H9 (cell line): ENCODE measurements at regions not wholly inside any gene's neighbourhood (a gene's known extent, or its start where the extent isn't known, plus 50 kb on each side); places are given as distances from the start of the nearest gene placed in this dataset.

Experiments used
- DNase-seq: peaks from one replicate; pipeline ENCODE4 v3.0.0-alpha.2; 2017
- H2AFZ ChIP-seq: one replicate; pipeline ENCODE4 v1.6.1; 2013; ENCODE audit warnings: mild to moderate bottlenecking, low read length, control low read depth, moderate library complexity
- H2AK5ac ChIP-seq: 2 replicates; pipeline ENCODE4 v1.6.1; 2013; ENCODE audit warnings: low read length, control low read depth, mixed read lengths; ENCODE audit not compliant: insufficient read length
- H2BK120ac ChIP-seq: one replicate; pipeline ENCODE4 v1.6.1; 2013; ENCODE audit warnings: low read depth, mild to moderate bottlenecking, low read length, control low read depth, inconsistent platforms; ENCODE audit not compliant: poor library complexity, severe bottlenecking
- H2BK12ac ChIP-seq: 2 replicates; pipeline ENCODE4 v1.6.1; 2013; ENCODE audit warnings: low read length, control low read depth, mixed read lengths, low read depth; ENCODE audit not compliant: insufficient read length
- H2BK15ac ChIP-seq: 2 replicates; pipeline ENCODE4 v1.6.1; 2013; ENCODE audit warnings: low read depth, low read length, control low read depth
- H2BK20ac ChIP-seq: one replicate; pipeline ENCODE4 v1.6.1; 2013; ENCODE audit warnings: low read depth, mild to moderate bottlenecking, low read length, control low read depth, inconsistent platforms; ENCODE audit not compliant: poor library complexity, severe bottlenecking
- H2BK5ac ChIP-seq: 2 replicates; pipeline ENCODE4 v1.6.1; 2013; ENCODE audit warnings: low read length, control low read depth, mixed read lengths; ENCODE audit not compliant: insufficient read length
- H3K14ac ChIP-seq: 2 replicates; pipeline ENCODE4 v1.6.1; 2013; ENCODE audit warnings: low read length, control low read depth; ENCODE audit not compliant: insufficient read depth
- H3K18ac ChIP-seq: 2 replicates; pipeline ENCODE4 v1.6.1; 2013; ENCODE audit warnings: low read depth, mild to moderate bottlenecking, mixed read lengths, low read length, control low read depth; ENCODE audit not compliant: insufficient read length
- H3K23ac ChIP-seq: 2 replicates; pipeline ENCODE4 v1.6.1; 2013; ENCODE audit warnings: low read length, control low read depth, mixed read lengths, low read depth; ENCODE audit not compliant: insufficient read length
- H3K23me2 ChIP-seq: 2 replicates; pipeline ENCODE4 v1.6.1; 2013; ENCODE audit warnings: low read depth, mild to moderate bottlenecking, mixed read lengths, low read length, control low read depth; ENCODE audit not compliant: insufficient read length, poor library complexity, severe bottlenecking
- H3K27ac ChIP-seq: 2 replicates; pipeline ENCODE4 v1.5.1; 2013; ENCODE audit warnings: low read length, control low read depth, mixed read lengths, low read depth; ENCODE audit not compliant: insufficient read length
- H3K27me3 ChIP-seq: 2 replicates; pipeline ENCODE4 v1.6.1; 2013; ENCODE audit warnings: low read length, control low read depth, inconsistent platforms; ENCODE audit not compliant: insufficient read depth
- H3K4ac ChIP-seq: 2 replicates; pipeline ENCODE4 v1.6.1; 2013; ENCODE audit warnings: low read depth, mild to moderate bottlenecking, control low read depth, inconsistent platforms, low read length, moderate library complexity
- H3K4me1 ChIP-seq: 2 replicates; pipeline ENCODE4 v1.6.1; 2013; ENCODE audit warnings: low read length, control low read depth, inconsistent platforms; ENCODE audit not compliant: insufficient read depth
- H3K4me2 ChIP-seq: 2 replicates; pipeline ENCODE4 v1.6.1; 2013; ENCODE audit warnings: low read length, control low read depth, mixed read lengths; ENCODE audit not compliant: insufficient read length, insufficient read depth
- H3K56ac ChIP-seq: 2 replicates; pipeline ENCODE4 v1.6.1; 2013; ENCODE audit warnings: low read depth, mild to moderate bottlenecking, mixed read lengths, low read length, control low read depth; ENCODE audit not compliant: insufficient read length
- H3K79me1 ChIP-seq: 2 replicates; pipeline ENCODE4 v1.6.1; 2013; ENCODE audit warnings: low read depth, mild to moderate bottlenecking, moderate library complexity, low read length, control low read depth, inconsistent platforms; ENCODE audit not compliant: insufficient read depth, poor library complexity, severe bottlenecking
- H3K79me2 ChIP-seq: 2 replicates; pipeline ENCODE4 v1.6.1; 2013; ENCODE audit warnings: low read length, control low read depth, inconsistent platforms; ENCODE audit not compliant: insufficient read depth
- H3K9ac ChIP-seq: 2 replicates; pipeline ENCODE4 v1.6.1; 2013; ENCODE audit warnings: low read length, control low read depth, mixed read lengths; ENCODE audit not compliant: insufficient read length; ENCODE audit errors: extremely low read depth
- H3K9me3 ChIP-seq: one replicate; pipeline ENCODE4 v1.6.1; 2013; ENCODE audit warnings: low read depth, low read length, inconsistent platforms; ENCODE audit not compliant: control insufficient read depth
- H3T11ph ChIP-seq: one replicate; pipeline ENCODE4 v1.6.1; 2013; ENCODE audit warnings: mild to moderate bottlenecking, low read length, control low read depth, inconsistent platforms
- H4K20me1 ChIP-seq: one replicate; pipeline ENCODE4 v1.6.1; 2013; ENCODE audit not compliant: control insufficient read depth, insufficient read length, insufficient read depth
- H4K5ac ChIP-seq: 2 replicates; pipeline ENCODE4 v1.6.1; 2013; ENCODE audit warnings: low read depth, mild to moderate bottlenecking, mixed read lengths, low read length, control low read depth; ENCODE audit not compliant: insufficient read length
- H4K8ac ChIP-seq: replicated peaks from 2 replicates; pipeline ENCODE4 v1.6.1; 2013; ENCODE audit warnings: low read length, control low read depth, mixed read lengths, low read depth; ENCODE audit not compliant: insufficient read length
- H4K91ac ChIP-seq: 2 replicates; pipeline ENCODE4 v1.6.1; 2013; ENCODE audit warnings: low read depth, mild to moderate bottlenecking, moderate library complexity, mixed read lengths, low read length, control low read depth; ENCODE audit not compliant: insufficient read length
- H3K27ac Mint-ChIP-seq, 3 experiments: 2 replicates in 2 of 3; 3 replicates in 1 of 3; pipeline ENCODE4 v1.8.0; 2020 to 2021; ENCODE audit warnings: mixed read lengths in 3 of 3, mild to moderate bottlenecking in 1 of 3, moderate library complexity in 1 of 3
- H3K27me3 Mint-ChIP-seq: 2 replicates; pipeline ENCODE4 v1.8.0; 2021; ENCODE audit warnings: low read depth, mild to moderate bottlenecking, moderate library complexity, mixed read lengths
- H3K36me3 Mint-ChIP-seq, 3 experiments: 2 replicates in 2 of 3; 3 replicates in 1 of 3; pipeline ENCODE4 v1.8.0; 2020 to 2021; ENCODE audit warnings: low read depth in 3 of 3, mixed read lengths in 3 of 3; ENCODE audit not compliant: insufficient read depth in 1 of 3
- H3K4me1 Mint-ChIP-seq, 2 experiments: 2 replicates each; pipeline ENCODE4 v1.8.0; 2020; ENCODE audit warnings: mixed read lengths in 2 of 2
- H3K4me3 Mint-ChIP-seq, 2 experiments: 2 replicates in 1 of 2; 3 replicates in 1 of 2; pipeline ENCODE4 v1.8.0; 2020 to 2021; ENCODE audit warnings: mild to moderate bottlenecking in 2 of 2, mixed read lengths in 2 of 2, moderate library complexity in 1 of 2
- H3K9me3 Mint-ChIP-seq, 2 experiments: 2 replicates in 1 of 2; 3 replicates in 1 of 2; pipeline ENCODE4 v1.8.0; 2020; ENCODE audit warnings: mild to moderate bottlenecking in 2 of 2, mixed read lengths in 2 of 2, moderate library complexity in 1 of 2
- WGBS: extraction: QIAGEN DNeasy Blood & Tissue Kit; methylation state at CpG from one replicate; pipeline ENCODE4 v1.1.7; 2013; ENCODE audit warnings: missing lambda C conversion rate, low lambda C conversion rate, mixed read lengths; ENCODE audit not compliant: insufficient read length; ENCODE audit errors: extremely low coverage; 5-methylcytosine and 5-hydroxymethylcytosine counted together
- TF ChIP-seq, protein P1 (sequence below): fragments of 200-600 bp; sonication (generic); conservative IDR thresholded peaks from 3 replicates; pipeline ENCODE4 v1.8.0; 2021; ENCODE audit warnings: antibody characterized with exemption, mild to moderate bottlenecking

DNA sequence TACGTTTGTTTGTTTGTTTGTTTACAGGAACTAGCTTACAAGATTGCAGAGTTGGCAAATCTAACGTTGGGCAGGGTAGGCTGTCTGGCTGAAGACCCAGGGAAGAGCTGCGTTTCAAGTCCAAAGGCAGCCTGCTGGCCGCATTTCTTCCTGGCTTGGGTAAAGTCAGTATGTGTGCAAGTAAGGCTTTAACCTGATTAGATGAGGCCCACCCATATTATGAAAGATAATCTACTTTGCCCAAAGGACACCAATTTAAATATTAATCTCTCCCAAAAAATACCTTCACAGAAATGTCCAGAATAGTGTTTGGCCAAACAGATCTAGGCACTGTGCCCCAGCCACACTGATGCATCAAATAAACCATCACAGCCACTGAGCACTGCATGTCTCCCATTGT lies 228.9 kb upstream of the HABP2 start:
- H3K27ac ChIP-seq: no peak overlapping the region
- no peak overlapping the region for H3K56ac ChIP-seq
- no peaks in the 10 kb centered on the region for H3K79me1 ChIP-seq
- DNase-seq: no peak
- TF ChIP-seq, protein P1, sequence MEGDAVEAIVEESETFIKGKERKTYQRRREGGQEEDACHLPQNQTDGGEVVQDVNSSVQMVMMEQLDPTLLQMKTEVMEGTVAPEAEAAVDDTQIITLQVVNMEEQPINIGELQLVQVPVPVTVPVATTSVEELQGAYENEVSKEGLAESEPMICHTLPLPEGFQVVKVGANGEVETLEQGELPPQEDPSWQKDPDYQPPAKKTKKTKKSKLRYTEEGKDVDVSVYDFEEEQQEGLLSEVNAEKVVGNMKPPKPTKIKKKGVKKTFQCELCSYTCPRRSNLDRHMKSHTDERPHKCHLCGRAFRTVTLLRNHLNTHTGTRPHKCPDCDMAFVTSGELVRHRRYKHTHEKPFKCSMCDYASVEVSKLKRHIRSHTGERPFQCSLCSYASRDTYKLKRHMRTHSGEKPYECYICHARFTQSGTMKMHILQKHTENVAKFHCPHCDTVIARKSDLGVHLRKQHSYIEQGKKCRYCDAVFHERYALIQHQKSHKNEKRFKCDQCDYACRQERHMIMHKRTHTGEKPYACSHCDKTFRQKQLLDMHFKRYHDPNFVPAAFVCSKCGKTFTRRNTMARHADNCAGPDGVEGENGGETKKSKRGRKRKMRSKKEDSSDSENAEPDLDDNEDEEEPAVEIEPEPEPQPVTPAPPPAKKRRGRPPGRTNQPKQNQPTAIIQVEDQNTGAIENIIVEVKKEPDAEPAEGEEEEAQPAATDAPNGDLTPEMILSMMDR: no peak
- no peak overlapping the region for H3K14ac ChIP-seq
- H3K27me3 ChIP-seq: no peaks in the 10 kb centered on the region; the same call in 1 of the 2 replicates
- H2AK5ac ChIP-seq: no peak overlapping the region
- no peak overlapping the region for H2BK20ac ChIP-seq
- H3T11ph ChIP-seq: no peak overlapping the region
- no peaks in the 10 kb centered on the region for H3K23me2 ChIP-seq
- H3K27ac Mint-ChIP-seq: no peak overlapping the region
- no peak overlapping the region for H3K4me2 ChIP-seq
- no peak overlapping the region for H3K4ac ChIP-seq
- no peak overlapping the region for H2AFZ ChIP-seq
- peaks cover 14% of the 10 kb centered on the region for H3K27me3 Mint-ChIP-seq
- no peak overlapping the region for H3K4me3 Mint-ChIP-seq
- H3K23ac ChIP-seq: no peak overlapping the region
- H2BK15ac ChIP-seq: no peak overlapping the region
- H3K79me2 ChIP-seq: no peaks in the 10 kb centered on the region
- WGBS: no CpG with 5 or more reads among the region's 4 CpGs
- peaks cover 0 to 4% (median 0%) of the 10 kb centered on the region in 3 experiments; a peak in 1 of 7 replicates for H3K36me3 Mint-ChIP-seq
- no peaks in the 10 kb centered on the region for H4K20me1 ChIP-seq
- H3K4me1 Mint-ChIP-seq: peaks cover 20 to 30% of the 10 kb centered on the region in 2 experiments
- no peaks in the 10 kb centered on the region for H3K9me3 ChIP-seq
- no peak overlapping the region for H3K18ac ChIP-seq
- H4K91ac ChIP-seq: no peak overlapping the region
- H4K8ac ChIP-seq: no peak overlapping the region
- peaks cover 8% of the 10 kb centered on the region for H3K4me1 ChIP-seq
- no peak overlapping the region for H4K5ac ChIP-seq
- no peak overlapping the region for H2BK5ac ChIP-seq
- H3K9me3 Mint-ChIP-seq: no peaks in the 10 kb centered on the region
- no peak overlapping the region for H2BK12ac ChIP-seq
- H2BK120ac ChIP-seq: no peak overlapping the region
- H3K9ac ChIP-seq: no peak overlapping the region
